Lower leg skin (tissue), 3 donors: ENCODE measurements at regions not wholly inside any gene's neighbourhood (a gene's known extent, or its start where the extent isn't known, plus 50 kb on each side); places are given as distances from the start of the nearest gene placed in this dataset.

Source experiments
- POLR2A ChIP-seq, 2 donors: fragments of 450-650 bp; IDR thresholded peaks; one replicate each; pipeline ENCODE4 v1.6.1; 2016 to 2017; ENCODE audit warnings: antibody characterized with exemption in 2 of 2, mild to moderate bottlenecking in 1 of 2, moderate library complexity in 1 of 2
- TF ChIP-seq, protein P1 (sequence below), 3 donors: fragments of 450-650 bp; IDR thresholded peaks; one replicate each; pipeline ENCODE4 v1.5.1; 2016; ENCODE audit warnings: antibody characterized with exemption in 3 of 3, mild to moderate bottlenecking in 3 of 3, moderate library complexity in 2 of 3

DNA sequence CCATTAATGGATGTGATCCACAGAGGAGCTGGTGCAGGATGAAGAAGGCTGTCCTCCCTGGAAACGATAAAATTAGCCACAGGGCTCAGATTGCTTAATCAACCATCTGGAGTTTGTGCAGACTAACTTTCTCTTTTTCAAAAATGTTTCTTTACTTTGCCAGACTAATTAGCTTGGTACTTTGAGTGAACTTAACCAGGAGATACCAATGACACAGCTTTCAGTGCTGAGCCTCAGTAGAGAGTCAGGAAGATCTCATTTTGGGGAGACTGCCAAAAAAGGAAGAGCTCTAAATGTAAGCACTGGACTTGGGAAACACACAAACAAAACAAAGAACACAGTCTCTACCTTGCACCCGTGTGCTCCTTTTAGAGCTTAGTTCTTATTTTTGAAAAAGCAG is 248.1 kb upstream of the DEPDC1 start:
- TF ChIP-seq POLR2A (IDR thresholded peaks at IDR 0.05), result no peak
- TF ChIP-seq, protein P1, sequence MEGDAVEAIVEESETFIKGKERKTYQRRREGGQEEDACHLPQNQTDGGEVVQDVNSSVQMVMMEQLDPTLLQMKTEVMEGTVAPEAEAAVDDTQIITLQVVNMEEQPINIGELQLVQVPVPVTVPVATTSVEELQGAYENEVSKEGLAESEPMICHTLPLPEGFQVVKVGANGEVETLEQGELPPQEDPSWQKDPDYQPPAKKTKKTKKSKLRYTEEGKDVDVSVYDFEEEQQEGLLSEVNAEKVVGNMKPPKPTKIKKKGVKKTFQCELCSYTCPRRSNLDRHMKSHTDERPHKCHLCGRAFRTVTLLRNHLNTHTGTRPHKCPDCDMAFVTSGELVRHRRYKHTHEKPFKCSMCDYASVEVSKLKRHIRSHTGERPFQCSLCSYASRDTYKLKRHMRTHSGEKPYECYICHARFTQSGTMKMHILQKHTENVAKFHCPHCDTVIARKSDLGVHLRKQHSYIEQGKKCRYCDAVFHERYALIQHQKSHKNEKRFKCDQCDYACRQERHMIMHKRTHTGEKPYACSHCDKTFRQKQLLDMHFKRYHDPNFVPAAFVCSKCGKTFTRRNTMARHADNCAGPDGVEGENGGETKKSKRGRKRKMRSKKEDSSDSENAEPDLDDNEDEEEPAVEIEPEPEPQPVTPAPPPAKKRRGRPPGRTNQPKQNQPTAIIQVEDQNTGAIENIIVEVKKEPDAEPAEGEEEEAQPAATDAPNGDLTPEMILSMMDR (IDR thresholded peaks at IDR 0.05), result no peak
